Astrocyte (in vitro differentiated cells and primary cell): ENCODE measurements at regions not wholly inside any gene's neighbourhood (a gene's known extent, or its start where the extent isn't known, plus 50 kb on each side); places are given as distances from the start of the nearest gene placed in this dataset.

Experiments used
- DNase-seq: peaks from one replicate; pipeline ENCODE4 v3.0.0-alpha.2; 2010; ENCODE audit warnings: low read depth
- FAIRE-seq: peaks from 2 replicates; lab custom pipeline; 2011; peaks lifted over from hg19 to GRCh38; lab: Jason Lieb, UNC
- H2AFZ ChIP-seq: 2 replicates; pipeline ENCODE4 v1.6.0; 2012; ENCODE audit warnings: low read depth, low read length, inconsistent platforms
- H3K27ac ChIP-seq: 2 replicates; pipeline ENCODE4 v1.5.1; 2011; ENCODE audit warnings: low read depth, low read length, inconsistent platforms
- H3K27me3 ChIP-seq: 2 replicates; pipeline ENCODE4 v1.6.0; 2011; ENCODE audit warnings: low read length, inconsistent platforms; ENCODE audit not compliant: insufficient read depth
- H3K36me3 ChIP-seq: 2 replicates; pipeline ENCODE4 v1.5.1; 2011; ENCODE audit warnings: low read length, inconsistent platforms; ENCODE audit not compliant: insufficient read depth
- H3K4me1 ChIP-seq: 2 replicates; pipeline ENCODE4 v1.5.1; 2011; ENCODE audit warnings: low read length, inconsistent platforms; ENCODE audit not compliant: insufficient read depth
- H3K4me2 ChIP-seq: 2 replicates; pipeline ENCODE4 v1.6.0; 2012; ENCODE audit warnings: low read length, inconsistent platforms
- H3K4me3 ChIP-seq: 2 replicates; pipeline ENCODE4 v1.5.1; 2011; ENCODE audit warnings: low read depth, mild to moderate bottlenecking, low read length, inconsistent platforms; ENCODE audit not compliant: insufficient read depth
- H3K79me2 ChIP-seq: 2 replicates; pipeline ENCODE4 v1.6.0; 2012; ENCODE audit warnings: mild to moderate bottlenecking, low read length, inconsistent platforms; ENCODE audit not compliant: insufficient read depth
- H3K9ac ChIP-seq: 2 replicates; pipeline ENCODE4 v1.6.0; 2012; ENCODE audit warnings: mild to moderate bottlenecking, low read length, inconsistent platforms
- H3K9me3 ChIP-seq: 2 replicates; pipeline ENCODE4 v1.5.1; 2012; ENCODE audit warnings: low read depth, mild to moderate bottlenecking, low read length, inconsistent platforms; ENCODE audit not compliant: insufficient read depth
- H4K20me1 ChIP-seq: 2 replicates; pipeline ENCODE4 v1.6.0; 2012; ENCODE audit warnings: low read length, inconsistent platforms; ENCODE audit not compliant: insufficient read depth
- H3K27ac Mint-ChIP-seq: one replicate; pipeline ENCODE4 v1.8.0; 2021; ENCODE audit warnings: mild to moderate bottlenecking, mixed read lengths; ENCODE audit not compliant: unreplicated experiment
- H3K27me3 Mint-ChIP-seq: one replicate; pipeline ENCODE4 v1.8.0; 2021; ENCODE audit warnings: low read depth, mixed read lengths; ENCODE audit not compliant: unreplicated experiment
- H3K36me3 Mint-ChIP-seq: one replicate; pipeline ENCODE4 v1.8.0; 2021; ENCODE audit warnings: low read depth, mixed read lengths; ENCODE audit not compliant: unreplicated experiment
- H3K4me1 Mint-ChIP-seq: one replicate; pipeline ENCODE4 v1.8.0; 2021; ENCODE audit warnings: low read depth, mixed read lengths; ENCODE audit not compliant: unreplicated experiment
- H3K4me3 Mint-ChIP-seq: one replicate; pipeline ENCODE4 v1.8.0; 2021; ENCODE audit warnings: mild to moderate bottlenecking, moderate library complexity, mixed read lengths; ENCODE audit not compliant: unreplicated experiment
- H3K9me3 Mint-ChIP-seq: one replicate; pipeline ENCODE4 v1.8.0; 2021; ENCODE audit warnings: mild to moderate bottlenecking, mixed read lengths; ENCODE audit not compliant: unreplicated experiment
- CTCF ChIP-seq: IDR thresholded peaks from 2 replicates; pipeline ENCODE4 v1.5.1; 2011; ENCODE audit warnings: low read depth, mild to moderate bottlenecking, inconsistent platforms, low read length, moderate library complexity; ENCODE audit not compliant: insufficient read depth
- EZH2 ChIP-seq: IDR thresholded peaks from 2 replicates; pipeline ENCODE4 v1.6.1; 2012; ENCODE audit warnings: mild to moderate bottlenecking, low read length, inconsistent platforms; ENCODE audit not compliant: insufficient read depth

- Mint-ChIP-seq H3K9me3 (peaks cover 6% of the 10 kb centered on the region), H3K4me3 (no peak overlapping the region), H3K36me3 (peaks cover 2% of the 10 kb centered on the region), H3K27ac (no peak overlapping the region), H3K27me3 (no peaks in the 10 kb centered on the region), H3K4me1 (no peaks in the 10 kb centered on the region)
- DNase-seq: no peak
- no peak overlapping the region for H3K27ac ChIP-seq
- H3K9me3 ChIP-seq: no peaks in the 10 kb centered on the region
- no peak for FAIRE-seq
- peaks cover 5% of the 10 kb centered on the region for H3K27me3 ChIP-seq
- no peak for TF ChIP-seq CTCF
- no peak for TF ChIP-seq EZH2
- no peak overlapping the region for H3K4me2 ChIP-seq
- no peak overlapping the region for H2AFZ ChIP-seq
- no peak overlapping the region for H3K9ac ChIP-seq
- no peak overlapping the region for H3K4me3 ChIP-seq
- no peaks in the 10 kb centered on the region for H3K79me2 ChIP-seq
- H4K20me1 ChIP-seq: no peaks in the 10 kb centered on the region
- no peaks in the 10 kb centered on the region for H3K36me3 ChIP-seq
- H3K4me1 ChIP-seq: no peaks in the 10 kb centered on the region
Measured at GRCh38 chr21:35338281-35338680, 289.2 kb upstream of the RUNX1 start.

DNA sequence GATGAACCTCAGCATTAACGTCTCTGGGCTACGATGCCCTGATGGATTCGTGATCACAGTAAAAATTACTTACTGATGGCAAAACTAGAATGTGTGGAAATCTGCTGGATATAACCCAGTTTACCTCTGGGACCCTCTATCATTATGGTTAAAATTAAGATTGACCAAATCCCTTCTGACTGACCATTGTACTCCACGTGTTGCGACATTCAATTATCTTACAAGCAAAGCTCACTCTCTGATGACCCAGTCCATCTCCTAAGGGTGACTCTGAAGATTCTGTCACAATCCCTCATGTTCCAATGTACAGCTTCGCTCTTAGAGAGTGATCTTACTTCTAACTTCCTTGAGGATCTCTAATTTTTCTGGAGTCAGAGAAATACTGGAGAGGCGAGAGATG is 288.5 kb upstream of the RUNX1 start:
- H3K4me2 ChIP-seq: no peak overlapping the region
- H3K36me3 Mint-ChIP-seq: peaks cover 5% of the 10 kb centered on the region
- FAIRE-seq (no peak), DNase-seq (no peak)
- H3K4me1 ChIP-seq: no peaks in the 10 kb centered on the region
- H4K20me1 ChIP-seq: no peaks in the 10 kb centered on the region
- peaks cover 5% of the 10 kb centered on the region for H3K27me3 ChIP-seq
- no peaks in the 10 kb centered on the region for H3K9me3 ChIP-seq
- no peak overlapping the region for H3K27ac ChIP-seq
- H3K27me3 Mint-ChIP-seq: no peaks in the 10 kb centered on the region
- H3K9ac ChIP-seq: no peak overlapping the region
- H3K4me3 Mint-ChIP-seq: no peak overlapping the region
- H2AFZ ChIP-seq: no peak overlapping the region
- H3K9me3 Mint-ChIP-seq: peaks cover 9% of the 10 kb centered on the region
- no peaks in the 10 kb centered on the region for H3K79me2 ChIP-seq
- TF ChIP-seq CTCF (no peak), EZH2 (no peak)
- no peak overlapping the region for H3K27ac Mint-ChIP-seq
- no peak overlapping the region for H3K4me3 ChIP-seq
- no peaks in the 10 kb centered on the region for H3K36me3 ChIP-seq
- H3K4me1 Mint-ChIP-seq: peaks cover 2% of the 10 kb centered on the region

- Histone ChIP-seq H3K4me1 (no peaks in the 10 kb centered on the region), H3K79me2 (no peaks in the 10 kb centered on the region), H3K27me3 (peaks cover 5% of the 10 kb centered on the region), H3K4me3 (no peak overlapping the region), H4K20me1 (no peaks in the 10 kb centered on the region), H3K27ac (no peak overlapping the region), H2AFZ (no peak overlapping the region), H3K9ac (no peak overlapping the region), H3K36me3 (no peaks in the 10 kb centered on the region), H3K9me3 (no peaks in the 10 kb centered on the region), H3K4me2 (no peak overlapping the region)
- no peak for DNase-seq
- peaks cover 11% of the 10 kb centered on the region for H3K9me3 Mint-ChIP-seq
- H3K27ac Mint-ChIP-seq: no peak overlapping the region
- peaks cover 2% of the 10 kb centered on the region for H3K4me1 Mint-ChIP-seq
- H3K36me3 Mint-ChIP-seq: peaks cover 5% of the 10 kb centered on the region
- H3K4me3 Mint-ChIP-seq: no peak overlapping the region
- no peak for FAIRE-seq
- TF ChIP-seq CTCF (no peak), EZH2 (no peak)
- H3K27me3 Mint-ChIP-seq: no peaks in the 10 kb centered on the region
Measured at GRCh38 chr21:35336534-35336933, 287.4 kb upstream of the RUNX1 start.
